ENCODE measurements at regions not wholly inside any gene's neighbourhood (a gene's known extent, or its start where the extent isn't known, plus 50 kb on each side); places are given as distances from the start of the nearest gene placed in this dataset.
"Not testable (repeated sequence)": the region's sequence is repeated elsewhere in the genome, so short reads cannot be mapped to it uniquely, and the experiment has no call there.

DNA sequence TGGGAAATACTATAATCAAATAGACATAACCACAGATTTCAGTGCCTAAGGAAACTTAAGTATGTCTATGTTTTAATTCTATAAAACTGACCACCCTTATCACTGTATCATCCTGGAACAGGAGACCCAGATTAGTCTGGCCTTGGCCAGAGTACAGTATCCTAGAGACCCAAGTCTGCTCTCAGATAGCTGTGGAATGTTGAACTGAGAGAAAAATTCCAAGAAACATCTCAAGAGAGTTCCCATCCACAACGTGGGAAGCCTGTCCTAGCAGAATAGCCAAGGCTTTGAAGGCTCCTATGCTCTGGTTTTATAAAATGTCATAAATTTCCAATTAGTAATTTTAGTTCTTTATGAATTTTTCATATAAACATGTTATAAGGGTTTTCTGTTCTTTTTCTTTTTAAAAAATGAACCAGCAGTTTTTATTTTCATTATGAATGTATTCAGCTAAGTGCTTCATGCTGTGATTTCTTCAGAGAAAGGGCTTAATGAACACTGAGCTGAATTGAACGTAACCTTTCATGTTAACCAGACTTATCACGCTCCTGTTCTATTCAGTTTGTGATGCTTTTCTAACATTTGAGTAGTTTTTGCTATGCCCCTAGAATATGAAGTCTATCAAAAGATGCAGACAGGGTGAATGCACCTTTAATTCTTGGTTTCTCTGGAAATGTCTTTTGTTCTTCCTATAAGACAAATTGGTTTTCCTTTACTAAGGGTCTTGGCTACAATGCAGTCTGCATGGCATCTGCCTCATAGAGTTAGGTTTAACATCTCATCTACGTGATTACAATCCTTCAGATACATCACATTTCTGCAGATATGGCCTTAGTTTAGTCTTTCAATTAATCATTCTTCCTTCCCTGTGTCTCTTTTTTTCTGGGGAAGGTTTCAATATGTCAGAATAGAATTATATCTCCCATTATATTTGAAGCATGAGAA lies 230.8 kb downstream of the CYLC2 start:
- no peak for TF ChIP-seq CTCF (IDR thresholded peaks at IDR 0.05; ENCODE audit: low read depth, low read length)
- no peak for DNase-seq (ENCODE audit: low read depth, low spot score)
- H3K4me3 ChIP-seq (ENCODE audit: low read depth, low read length): no peak overlapping the region
- in situ Hi-C loops (cut with HindIII; ENCODE audit: low sequenced_read_pairs): no loop called here

GRCh38 chr9:103226647-103227013 lies 231.5 kb downstream of the CYLC2 start:
- TF ChIP-seq CTCF (IDR thresholded peaks at IDR 0.05; ENCODE audit: low read depth, low read length): no peak
- no peak overlapping the region for H3K4me3 ChIP-seq (ENCODE audit: low read depth, low read length)
- in situ Hi-C loops (cut with HindIII; ENCODE audit: low sequenced_read_pairs): no loop called here
- DNase-seq (ENCODE audit: low read depth, low spot score): no peak

- in situ Hi-C loops (cut with HindIII; ENCODE audit: low sequenced_read_pairs); H3K4me3 ChIP-seq (ENCODE audit: low read depth, low read length); DNase-seq (ENCODE audit: low read depth, low spot score): not testable (repeated sequence)
Measured at GRCh38 chr9:103237571-103238109, 242.5 kb downstream of the CYLC2 start.

GRCh38 chr9:103242025-103242424 lies 246.9 kb downstream of the CYLC2 start:
- DNase-seq (ENCODE audit: low read depth, low spot score): peak; percentile 0
- in situ Hi-C loops (cut with HindIII; ENCODE audit: low sequenced_read_pairs): no loop called here
- TF ChIP-seq CTCF (IDR thresholded peaks at IDR 0.05; ENCODE audit: low read depth, low read length): no peak
- H3K4me3 ChIP-seq (ENCODE audit: low read depth, low read length): no peak overlapping the region

DNA sequence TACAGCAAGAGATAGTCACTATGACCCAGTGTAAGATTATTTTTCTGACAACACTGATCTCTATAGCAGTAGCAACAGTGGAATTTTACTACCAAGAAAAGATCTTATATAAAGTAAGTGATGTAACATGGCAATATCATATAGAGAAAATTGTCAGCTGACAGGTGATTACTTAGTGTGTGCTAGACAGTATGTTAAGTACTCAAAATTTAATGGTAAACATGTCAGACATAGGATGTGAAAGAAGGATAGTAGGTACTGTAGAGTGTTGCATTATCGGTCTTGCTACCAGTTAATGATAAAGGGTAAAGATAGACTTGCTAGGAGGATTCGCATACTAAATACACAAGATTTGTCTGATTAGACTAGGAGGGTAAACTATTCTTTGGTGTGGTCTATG lies 247.4 kb downstream of the CYLC2 start:
- no peak overlapping the region for H3K4me3 ChIP-seq (ENCODE audit: low read depth, low read length)
- in situ Hi-C loops (cut with HindIII; ENCODE audit: low sequenced_read_pairs): no loop called here
- no peak for DNase-seq (ENCODE audit: low read depth, low spot score)
- TF ChIP-seq CTCF (IDR thresholded peaks at IDR 0.05; ENCODE audit: low read depth, low read length): no peak

DNA sequence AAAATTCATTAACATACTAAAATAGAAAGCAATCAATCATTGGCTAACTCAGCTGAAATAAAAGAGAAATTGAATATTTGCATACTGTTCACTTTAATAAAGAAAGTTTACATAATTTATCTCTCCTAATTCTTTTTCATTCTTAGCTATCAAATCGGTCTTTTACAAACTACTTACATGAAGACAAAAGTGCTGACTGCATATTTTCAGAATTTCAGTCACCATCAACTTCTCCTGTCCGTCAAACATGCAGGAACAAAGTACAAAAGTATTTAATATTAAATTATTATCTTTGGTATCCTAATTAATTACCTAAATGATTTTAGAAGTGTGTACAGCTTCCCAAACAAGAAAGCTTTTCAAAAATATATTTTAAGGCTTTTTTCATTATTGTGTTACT lies 248.4 kb downstream of the CYLC2 start:
- H3K4me3 ChIP-seq (ENCODE audit: low read depth, low read length): no peak overlapping the region
- DNase-seq (ENCODE audit: low read depth, low spot score): no peak
- in situ Hi-C loops (cut with HindIII; ENCODE audit: low sequenced_read_pairs): no loop called here
- no peak for TF ChIP-seq CTCF (IDR thresholded peaks at IDR 0.05; ENCODE audit: low read depth, low read length)

- DNase-seq (ENCODE audit: low read depth, low spot score): no peak
- TF ChIP-seq CTCF (IDR thresholded peaks at IDR 0.05; ENCODE audit: low read depth, low read length): no peak
- no peak overlapping the region for H3K4me3 ChIP-seq (ENCODE audit: low read depth, low read length)
- in situ Hi-C loops (cut with HindIII; ENCODE audit: low sequenced_read_pairs): no loop called here
Measured at GRCh38 chr9:103245369-103245768, 250.2 kb downstream of the CYLC2 start.

Measured in astrocyte of the spinal cord (primary cell).